ENCODE measurements at regions not wholly inside any gene's neighbourhood (a gene's known extent, or its start where the extent isn't known, plus 50 kb on each side); places are given as distances from the start of the nearest gene placed in this dataset.

- TF ChIP-seq ZBTB26 (CRISPR knock-in tag; IDR thresholded peaks at IDR 0.05) (no peak), RCOR1 (IDR thresholded peaks at IDR 0.05; ENCODE audit: borderline replicate concordance in 1 of 2, low read depth in 2 of 2, low read length in 2 of 2) (no peak), DDX20 (tag; IDR thresholded peaks at IDR 0.05; ENCODE audit: low read depth) (no peak), ZNF766 (CRISPR knock-in tag; conservative IDR thresholded peaks at IDR 0.05) (no peak), MYNN (IDR thresholded peaks at IDR 0.05) (no peak), MYNN (CRISPR knock-in tag; IDR thresholded peaks at IDR 0.05) (no peak)
- TF ChIP-seq, protein P1, sequence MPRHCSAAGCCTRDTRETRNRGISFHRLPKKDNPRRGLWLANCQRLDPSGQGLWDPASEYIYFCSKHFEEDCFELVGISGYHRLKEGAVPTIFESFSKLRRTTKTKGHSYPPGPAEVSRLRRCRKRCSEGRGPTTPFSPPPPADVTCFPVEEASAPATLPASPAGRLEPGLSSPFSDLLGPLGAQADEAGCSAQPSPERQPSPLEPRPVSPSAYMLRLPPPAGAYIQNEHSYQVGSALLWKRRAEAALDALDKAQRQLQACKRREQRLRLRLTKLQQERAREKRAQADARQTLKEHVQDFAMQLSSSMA (CRISPR knock-in tag; IDR thresholded peaks at IDR 0.05): no peak
Measured at GRCh38 chr2:107013884-107014283, 127.9 kb upstream of the ST6GAL2 start (continued).

DNA sequence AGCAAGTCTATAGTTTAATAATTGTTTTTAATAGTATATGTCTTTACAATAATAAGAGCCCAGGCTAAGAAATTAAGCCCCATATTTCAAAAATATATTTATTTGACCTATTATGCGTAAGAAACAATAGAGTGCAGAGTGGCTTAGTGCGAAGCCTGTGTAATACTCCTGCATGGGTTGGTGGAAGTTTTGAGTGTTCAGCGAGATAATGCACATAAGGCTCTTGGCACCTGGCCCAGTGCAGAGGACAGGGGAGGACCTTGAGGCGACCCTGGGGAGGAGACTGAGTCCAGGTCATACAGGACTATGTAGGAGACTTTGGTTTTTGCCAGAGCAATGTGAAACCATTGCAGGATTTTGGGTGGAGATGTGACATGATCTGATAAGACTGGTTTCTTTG, 132.4 kb upstream of the ST6GAL2 start:
- WGBS (ENCODE audit: insufficient coverage, low coverage, missing lambda C conversion rate): 1% methylated on average over 4 of the region's 4 CpGs
- no peak for FAIRE-seq
- POLR2A ChIA-PET: no interaction called here
- Histone ChIP-seq H3K9me1 (ENCODE audit: control insufficient read depth, insufficient read depth, low read length) (no peaks in the 10 kb centered on the region), H3K4me1 (replicated peaks in 1 of 2; ENCODE audit: control insufficient read depth in 2 of 2, insufficient read depth in 2 of 2, low read length in 2 of 2) (no peaks in the 10 kb centered on the region), H3K27me3 (ENCODE audit: control insufficient read depth in 2 of 2, insufficient read depth in 2 of 2, low read length in 2 of 2) (no peaks in the 10 kb centered on the region), H2AFZ (ENCODE audit: low read depth, low read length) (no peak overlapping the region), H4K20me1 (replicated peaks; ENCODE audit: control insufficient read depth, insufficient read depth, low read length) (no peaks in the 10 kb centered on the region), H3K36me3 (ENCODE audit: control insufficient read depth, insufficient read depth, low read length) (no peaks in the 10 kb centered on the region), H3K9ac (ENCODE audit: insufficient read depth in 1 of 2, low read depth in 2 of 2, low read length in 2 of 2) (no peak overlapping the region), H3K9me3 (replicated peaks; ENCODE audit: control insufficient read depth, insufficient read depth, low read depth, low read length) (no peaks in the 10 kb centered on the region), H3K79me2 (ENCODE audit: control insufficient read depth, insufficient read depth, low read length) (no peaks in the 10 kb centered on the region), H3K4me3 (no peak overlapping the region), H3K4me2 (ENCODE audit: insufficient read depth, low read length) (no peak overlapping the region), H3K27ac (ENCODE audit: extremely low read depth, low read depth, low read length) (no peak overlapping the region)
- CTCF ChIA-PET (ENCODE audit: low intra/inter-chr PET ratio): no interaction called here
- DNase-seq (ENCODE audit: extremely low read depth in 1 of 4, low spot score in 3 of 4): no peak
- BruUV-seq (replicated peaks): no TSS peak
- intact Hi-C loops (cut with micrococcal nuclease): no loop called here
- no peak for ATAC-seq
- in situ Hi-C loops (cut with MboI): no loop called here
- no peak for TF ChIP-seq CEBPG (CRISPR knock-in tag; IDR thresholded peaks at IDR 0.05)
- TF ChIP-seq CEBPG (tag; conservative IDR thresholded peaks at IDR 0.05 in 1 of 2, IDR thresholded peaks at IDR 0.05 in 1 of 2): no peak
- TF ChIP-seq ARNT (IDR thresholded peaks at IDR 0.05): no peak
- no peak for TF ChIP-seq GATA2 (CRISPR knock-in tag; IDR thresholded peaks at IDR 0.05)
- no peak for TF ChIP-seq NFXL1 (CRISPR knock-in tag; IDR thresholded peaks at IDR 0.05)
- TF ChIP-seq HMBOX1 (IDR thresholded peaks at IDR 0.05): no peak
- TF ChIP-seq, protein P2, sequence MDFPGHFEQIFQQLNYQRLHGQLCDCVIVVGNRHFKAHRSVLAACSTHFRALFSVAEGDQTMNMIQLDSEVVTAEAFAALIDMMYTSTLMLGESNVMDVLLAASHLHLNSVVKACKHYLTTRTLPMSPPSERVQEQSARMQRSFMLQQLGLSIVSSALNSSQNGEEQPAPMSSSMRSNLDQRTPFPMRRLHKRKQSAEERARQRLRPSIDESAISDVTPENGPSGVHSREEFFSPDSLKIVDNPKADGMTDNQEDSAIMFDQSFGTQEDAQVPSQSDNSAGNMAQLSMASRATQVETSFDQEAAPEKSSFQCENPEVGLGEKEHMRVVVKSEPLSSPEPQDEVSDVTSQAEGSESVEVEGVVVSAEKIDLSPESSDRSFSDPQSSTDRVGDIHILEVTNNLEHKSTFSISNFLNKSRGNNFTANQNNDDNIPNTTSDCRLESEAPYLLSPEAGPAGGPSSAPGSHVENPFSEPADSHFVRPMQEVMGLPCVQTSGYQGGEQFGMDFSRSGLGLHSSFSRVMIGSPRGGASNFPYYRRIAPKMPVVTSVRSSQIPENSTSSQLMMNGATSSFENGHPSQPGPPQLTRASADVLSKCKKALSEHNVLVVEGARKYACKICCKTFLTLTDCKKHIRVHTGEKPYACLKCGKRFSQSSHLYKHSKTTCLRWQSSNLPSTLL (IDR thresholded peaks at IDR 0.05): no peak
- no peak for TF ChIP-seq NR1H2 (CRISPR knock-in tag; IDR thresholded peaks at IDR 0.05)
- TF ChIP-seq SRSF3 (IDR thresholded peaks at IDR 0.05; ENCODE audit: insufficient read depth, low read length): no peak
- TF ChIP-seq, protein P3, sequence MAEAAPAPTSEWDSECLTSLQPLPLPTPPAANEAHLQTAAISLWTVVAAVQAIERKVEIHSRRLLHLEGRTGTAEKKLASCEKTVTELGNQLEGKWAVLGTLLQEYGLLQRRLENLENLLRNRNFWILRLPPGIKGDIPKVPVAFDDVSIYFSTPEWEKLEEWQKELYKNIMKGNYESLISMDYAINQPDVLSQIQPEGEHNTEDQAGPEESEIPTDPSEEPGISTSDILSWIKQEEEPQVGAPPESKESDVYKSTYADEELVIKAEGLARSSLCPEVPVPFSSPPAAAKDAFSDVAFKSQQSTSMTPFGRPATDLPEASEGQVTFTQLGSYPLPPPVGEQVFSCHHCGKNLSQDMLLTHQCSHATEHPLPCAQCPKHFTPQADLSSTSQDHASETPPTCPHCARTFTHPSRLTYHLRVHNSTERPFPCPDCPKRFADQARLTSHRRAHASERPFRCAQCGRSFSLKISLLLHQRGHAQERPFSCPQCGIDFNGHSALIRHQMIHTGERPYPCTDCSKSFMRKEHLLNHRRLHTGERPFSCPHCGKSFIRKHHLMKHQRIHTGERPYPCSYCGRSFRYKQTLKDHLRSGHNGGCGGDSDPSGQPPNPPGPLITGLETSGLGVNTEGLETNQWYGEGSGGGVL (CRISPR knock-in tag; IDR thresholded peaks at IDR 0.05): no peak

All from K562 (cell line).